GM23338 (cell line): ENCODE measurements at regions not wholly inside any gene's neighbourhood (a gene's known extent, or its start where the extent isn't known, plus 50 kb on each side); places are given as distances from the start of the nearest gene placed in this dataset.

Source experiments
- ATAC-seq: fragments of 200-7000 bp; cut with Tn5 transposase; 3 replicates; pipeline ENCODE4 v1.9.1; 2020
- DNase-seq: peaks from one replicate; pipeline ENCODE4 v3.0.0-alpha.2; 2015; ENCODE audit warnings: low spot score
- H2AFZ ChIP-seq: fragments of 200-600 bp; sonication (generic); 2 replicates; pipeline ENCODE4 v1.8.0; 2016; ENCODE audit warnings: antibody characterized with exemption, mild to moderate bottlenecking, moderate library complexity
- H3F3A ChIP-seq: fragments of 200-600 bp; sonication (generic); replicated peaks from 2 replicates; pipeline ENCODE4 v1.8.0; 2017; ENCODE audit warnings: antibody characterized with exemption, mixed run types, low read depth
- H3K27ac ChIP-seq: fragments of 200-600 bp; sonication (generic); 2 replicates; pipeline ENCODE4 v1.6.1; 2016; ENCODE audit warnings: low read depth
- H3K27me3 ChIP-seq: fragments of 200-600 bp; sonication (generic); 2 replicates; pipeline ENCODE4 v1.8.0; 2016; ENCODE audit warnings: mild to moderate bottlenecking, mixed run types, moderate library complexity; ENCODE audit not compliant: insufficient read depth
- H3K36me3 ChIP-seq: fragments of 200-600 bp; sonication (generic); 2 replicates; pipeline ENCODE4 v1.8.0; 2016; ENCODE audit warnings: mild to moderate bottlenecking; ENCODE audit not compliant: insufficient read depth
- H3K4me1 ChIP-seq: fragments of 200-600 bp; sonication (generic); 2 replicates; pipeline ENCODE4 v1.8.0; 2016; ENCODE audit warnings: mild to moderate bottlenecking, moderate library complexity; ENCODE audit not compliant: insufficient read depth
- H3K4me2 ChIP-seq: fragments of 200-600 bp; sonication (generic); 2 replicates; pipeline ENCODE4 v1.7.1; 2017; ENCODE audit warnings: mixed run types
- H3K4me3 ChIP-seq: fragments of 200-600 bp; sonication (generic); 2 replicates; pipeline ENCODE4 v1.6.1; 2016; ENCODE audit warnings: mixed run types
- H3K79me2 ChIP-seq: fragments of 200-600 bp; sonication (generic); replicated peaks from 2 replicates; pipeline ENCODE4 v1.8.0; 2017; ENCODE audit warnings: mild to moderate bottlenecking; ENCODE audit not compliant: insufficient read depth
- H3K9me2 ChIP-seq: fragments of 200-600 bp; sonication (generic); 2 replicates; pipeline ENCODE4 v1.8.0; 2017; ENCODE audit not compliant: insufficient read depth
- H4K20me1 ChIP-seq: fragments of 200-600 bp; sonication (generic); replicated peaks from 2 replicates; pipeline ENCODE4 v1.8.0; 2017; ENCODE audit warnings: mild to moderate bottlenecking; ENCODE audit not compliant: insufficient read depth
- H3K27ac Mint-ChIP-seq: 2 replicates; pipeline ENCODE4 v1.8.0; 2020; ENCODE audit warnings: inconsistent platforms, mild to moderate bottlenecking, moderate library complexity, mixed read lengths
- H3K27me3 Mint-ChIP-seq: 3 replicates; pipeline ENCODE4 v1.8.0; 2022; ENCODE audit warnings: low read depth, mild to moderate bottlenecking, moderate library complexity, mixed read lengths, inconsistent platforms; ENCODE audit not compliant: insufficient read depth, poor library complexity
- H3K36me3 Mint-ChIP-seq: 3 replicates; pipeline ENCODE4 v1.8.0; 2021; ENCODE audit warnings: low read depth, mild to moderate bottlenecking, inconsistent platforms, moderate library complexity, mixed read lengths
- H3K4me1 Mint-ChIP-seq: 3 replicates; pipeline ENCODE4 v1.8.0; 2020; ENCODE audit warnings: mild to moderate bottlenecking, inconsistent platforms, mixed read lengths
- H3K4me3 Mint-ChIP-seq: 3 replicates; pipeline ENCODE4 v1.8.0; 2021; ENCODE audit warnings: moderate library complexity, mild to moderate bottlenecking, inconsistent platforms, mixed read lengths
- H3K9me3 Mint-ChIP-seq: 3 replicates; pipeline ENCODE4 v1.8.0; 2020; ENCODE audit warnings: moderate library complexity, mild to moderate bottlenecking, inconsistent platforms, mixed read lengths
- CREB1 ChIP-seq: fragments of 250-450 bp; sonication (Bioruptor Pico); IDR thresholded peaks from 2 replicates; pipeline ENCODE4 v1.5.0; 2020; ENCODE audit warnings: low read depth, mild to moderate bottlenecking, moderate library complexity
- EZH2 ChIP-seq: fragments of 200-600 bp; sonication (generic); IDR thresholded peaks from one replicate; pipeline ENCODE4 v1.8.0; 2017; ENCODE audit warnings: antibody characterized with exemption, mild to moderate bottlenecking, low read depth; ENCODE audit not compliant: unreplicated experiment
- EZH2phosphoT487 ChIP-seq: fragments of 200-600 bp; sonication (generic); IDR thresholded peaks from one replicate; pipeline ENCODE4 v1.8.1; 2018; ENCODE audit warnings: antibody characterized with exemption; ENCODE audit not compliant: unreplicated experiment
- JUNB ChIP-seq: IDR thresholded peaks from one replicate; pipeline ENCODE4 v1.6.1; 2016; ENCODE audit warnings: antibody characterized with exemption; ENCODE audit not compliant: unreplicated experiment
- NANOG ChIP-seq: IDR thresholded peaks from 2 replicates; pipeline ENCODE4 v1.6.1; 2016; ENCODE audit warnings: antibody characterized with exemption, borderline replicate concordance
- POLR2AphosphoS5 ChIP-seq: IDR thresholded peaks from 2 replicates; pipeline ENCODE4 v1.6.1; 2016; ENCODE audit warnings: antibody characterized with exemption, low read depth
- STAT1 ChIP-seq: IDR thresholded peaks from one replicate; pipeline ENCODE4 v1.6.1; 2016; ENCODE audit warnings: antibody characterized with exemption; ENCODE audit not compliant: unreplicated experiment
- ZNF114 ChIP-seq: fragments of 250-450 bp; sonication (Bioruptor Pico); IDR thresholded peaks from 2 replicates; pipeline ENCODE4 v1.5.0; 2020; ENCODE audit warnings: mild to moderate bottlenecking, moderate library complexity
- ZNF331 ChIP-seq: fragments of 250-450 bp; sonication (Bioruptor Pico); IDR thresholded peaks from 2 replicates; pipeline ENCODE4 v1.5.0; 2020; ENCODE audit warnings: low read depth, mild to moderate bottlenecking, moderate library complexity
- TF ChIP-seq, protein P1 (sequence below): IDR thresholded peaks from 2 replicates; pipeline ENCODE4 v1.6.1; 2016; ENCODE audit warnings: antibody characterized with exemption
- TF ChIP-seq, protein P2 (sequence below): IDR thresholded peaks from one replicate; pipeline ENCODE4 v1.6.1; 2018; ENCODE audit warnings: antibody characterized with exemption; ENCODE audit not compliant: unreplicated experiment
- TF ChIP-seq, protein P3 (sequence below), 2 experiments: fragments of 200-600 bp in 1 of 2; sonication (generic) in 1 of 2; conservative IDR thresholded peaks; 2 replicates each; pipeline versions ENCODE4 v1.5.1 to v1.6.1; 2016 to 2017; ENCODE audit warnings: antibody characterized with exemption in 2 of 2, low read depth in 2 of 2, mild to moderate bottlenecking in 2 of 2, moderate library complexity in 1 of 2
- TF ChIP-seq, protein P4 (sequence below): fragments of 250-450 bp; sonication (Bioruptor Pico); IDR thresholded peaks from 2 replicates; pipeline ENCODE4 v1.5.0; 2020; ENCODE audit warnings: mild to moderate bottlenecking, moderate library complexity

DNA sequence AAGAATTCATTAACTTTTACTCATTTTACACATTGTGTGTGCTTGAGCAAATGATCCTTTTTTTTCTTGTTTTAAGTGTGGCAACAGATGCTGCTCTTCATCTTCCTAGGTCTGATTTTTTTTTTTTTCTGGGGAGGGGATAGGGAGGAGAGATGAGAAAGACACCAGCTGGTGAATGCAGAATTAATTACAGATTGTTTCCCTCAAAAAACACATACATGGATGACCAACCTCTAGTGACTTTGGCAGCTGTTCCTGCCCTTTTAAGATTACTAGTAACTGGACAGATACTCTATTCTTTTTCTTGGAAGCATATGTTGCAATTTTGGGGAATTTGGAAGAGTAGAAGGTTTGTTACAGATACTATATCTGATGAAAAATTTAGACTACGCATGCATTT lies 103.6 kb upstream of the MYO16 start:
- Histone ChIP-seq H3K4me3 (no peak overlapping the region), H3K4me1 (no peaks in the 10 kb centered on the region), H2AFZ (no peak overlapping the region; the same call in 1 of the 2 replicates), H3K4me2 (no peak overlapping the region), H3K27ac (no peak overlapping the region), H3K27me3 (no peaks in the 10 kb centered on the region), H3F3A (no peaks in the 10 kb centered on the region), H3K79me2 (no peaks in the 10 kb centered on the region), H3K9me2 (no peaks in the 10 kb centered on the region), H4K20me1 (no peaks in the 10 kb centered on the region), H3K36me3 (no peaks in the 10 kb centered on the region)
- ATAC-seq (no peak), DNase-seq (no peak)
- no peaks in the 10 kb centered on the region for H3K36me3 Mint-ChIP-seq
- H3K4me3 Mint-ChIP-seq: no peak overlapping the region
- TF ChIP-seq, protein P1, sequence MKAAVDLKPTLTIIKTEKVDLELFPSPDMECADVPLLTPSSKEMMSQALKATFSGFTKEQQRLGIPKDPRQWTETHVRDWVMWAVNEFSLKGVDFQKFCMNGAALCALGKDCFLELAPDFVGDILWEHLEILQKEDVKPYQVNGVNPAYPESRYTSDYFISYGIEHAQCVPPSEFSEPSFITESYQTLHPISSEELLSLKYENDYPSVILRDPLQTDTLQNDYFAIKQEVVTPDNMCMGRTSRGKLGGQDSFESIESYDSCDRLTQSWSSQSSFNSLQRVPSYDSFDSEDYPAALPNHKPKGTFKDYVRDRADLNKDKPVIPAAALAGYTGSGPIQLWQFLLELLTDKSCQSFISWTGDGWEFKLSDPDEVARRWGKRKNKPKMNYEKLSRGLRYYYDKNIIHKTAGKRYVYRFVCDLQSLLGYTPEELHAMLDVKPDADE: no peak
- TF ChIP-seq, protein P2, sequence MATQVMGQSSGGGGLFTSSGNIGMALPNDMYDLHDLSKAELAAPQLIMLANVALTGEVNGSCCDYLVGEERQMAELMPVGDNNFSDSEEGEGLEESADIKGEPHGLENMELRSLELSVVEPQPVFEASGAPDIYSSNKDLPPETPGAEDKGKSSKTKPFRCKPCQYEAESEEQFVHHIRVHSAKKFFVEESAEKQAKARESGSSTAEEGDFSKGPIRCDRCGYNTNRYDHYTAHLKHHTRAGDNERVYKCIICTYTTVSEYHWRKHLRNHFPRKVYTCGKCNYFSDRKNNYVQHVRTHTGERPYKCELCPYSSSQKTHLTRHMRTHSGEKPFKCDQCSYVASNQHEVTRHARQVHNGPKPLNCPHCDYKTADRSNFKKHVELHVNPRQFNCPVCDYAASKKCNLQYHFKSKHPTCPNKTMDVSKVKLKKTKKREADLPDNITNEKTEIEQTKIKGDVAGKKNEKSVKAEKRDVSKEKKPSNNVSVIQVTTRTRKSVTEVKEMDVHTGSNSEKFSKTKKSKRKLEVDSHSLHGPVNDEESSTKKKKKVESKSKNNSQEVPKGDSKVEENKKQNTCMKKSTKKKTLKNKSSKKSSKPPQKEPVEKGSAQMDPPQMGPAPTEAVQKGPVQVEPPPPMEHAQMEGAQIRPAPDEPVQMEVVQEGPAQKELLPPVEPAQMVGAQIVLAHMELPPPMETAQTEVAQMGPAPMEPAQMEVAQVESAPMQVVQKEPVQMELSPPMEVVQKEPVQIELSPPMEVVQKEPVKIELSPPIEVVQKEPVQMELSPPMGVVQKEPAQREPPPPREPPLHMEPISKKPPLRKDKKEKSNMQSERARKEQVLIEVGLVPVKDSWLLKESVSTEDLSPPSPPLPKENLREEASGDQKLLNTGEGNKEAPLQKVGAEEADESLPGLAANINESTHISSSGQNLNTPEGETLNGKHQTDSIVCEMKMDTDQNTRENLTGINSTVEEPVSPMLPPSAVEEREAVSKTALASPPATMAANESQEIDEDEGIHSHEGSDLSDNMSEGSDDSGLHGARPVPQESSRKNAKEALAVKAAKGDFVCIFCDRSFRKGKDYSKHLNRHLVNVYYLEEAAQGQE: no peak
- TF ChIP-seq ZNF114 (CRISPR knock-in tag) (no peak), EZH2 (no peak), STAT1 (no peak), ZNF331 (CRISPR knock-in tag) (no peak), POLR2AphosphoS5 (no peak), EZH2phosphoT487 (no peak), CREB1 (CRISPR knock-in tag) (no peak), NANOG (no peak), JUNB (no peak)
- TF ChIP-seq, protein P3, sequence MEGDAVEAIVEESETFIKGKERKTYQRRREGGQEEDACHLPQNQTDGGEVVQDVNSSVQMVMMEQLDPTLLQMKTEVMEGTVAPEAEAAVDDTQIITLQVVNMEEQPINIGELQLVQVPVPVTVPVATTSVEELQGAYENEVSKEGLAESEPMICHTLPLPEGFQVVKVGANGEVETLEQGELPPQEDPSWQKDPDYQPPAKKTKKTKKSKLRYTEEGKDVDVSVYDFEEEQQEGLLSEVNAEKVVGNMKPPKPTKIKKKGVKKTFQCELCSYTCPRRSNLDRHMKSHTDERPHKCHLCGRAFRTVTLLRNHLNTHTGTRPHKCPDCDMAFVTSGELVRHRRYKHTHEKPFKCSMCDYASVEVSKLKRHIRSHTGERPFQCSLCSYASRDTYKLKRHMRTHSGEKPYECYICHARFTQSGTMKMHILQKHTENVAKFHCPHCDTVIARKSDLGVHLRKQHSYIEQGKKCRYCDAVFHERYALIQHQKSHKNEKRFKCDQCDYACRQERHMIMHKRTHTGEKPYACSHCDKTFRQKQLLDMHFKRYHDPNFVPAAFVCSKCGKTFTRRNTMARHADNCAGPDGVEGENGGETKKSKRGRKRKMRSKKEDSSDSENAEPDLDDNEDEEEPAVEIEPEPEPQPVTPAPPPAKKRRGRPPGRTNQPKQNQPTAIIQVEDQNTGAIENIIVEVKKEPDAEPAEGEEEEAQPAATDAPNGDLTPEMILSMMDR (conservative IDR thresholded peaks at IDR 0.05; ENCODE audit: low read depth in 2 of 2): no peak
- TF ChIP-seq, protein P4, sequence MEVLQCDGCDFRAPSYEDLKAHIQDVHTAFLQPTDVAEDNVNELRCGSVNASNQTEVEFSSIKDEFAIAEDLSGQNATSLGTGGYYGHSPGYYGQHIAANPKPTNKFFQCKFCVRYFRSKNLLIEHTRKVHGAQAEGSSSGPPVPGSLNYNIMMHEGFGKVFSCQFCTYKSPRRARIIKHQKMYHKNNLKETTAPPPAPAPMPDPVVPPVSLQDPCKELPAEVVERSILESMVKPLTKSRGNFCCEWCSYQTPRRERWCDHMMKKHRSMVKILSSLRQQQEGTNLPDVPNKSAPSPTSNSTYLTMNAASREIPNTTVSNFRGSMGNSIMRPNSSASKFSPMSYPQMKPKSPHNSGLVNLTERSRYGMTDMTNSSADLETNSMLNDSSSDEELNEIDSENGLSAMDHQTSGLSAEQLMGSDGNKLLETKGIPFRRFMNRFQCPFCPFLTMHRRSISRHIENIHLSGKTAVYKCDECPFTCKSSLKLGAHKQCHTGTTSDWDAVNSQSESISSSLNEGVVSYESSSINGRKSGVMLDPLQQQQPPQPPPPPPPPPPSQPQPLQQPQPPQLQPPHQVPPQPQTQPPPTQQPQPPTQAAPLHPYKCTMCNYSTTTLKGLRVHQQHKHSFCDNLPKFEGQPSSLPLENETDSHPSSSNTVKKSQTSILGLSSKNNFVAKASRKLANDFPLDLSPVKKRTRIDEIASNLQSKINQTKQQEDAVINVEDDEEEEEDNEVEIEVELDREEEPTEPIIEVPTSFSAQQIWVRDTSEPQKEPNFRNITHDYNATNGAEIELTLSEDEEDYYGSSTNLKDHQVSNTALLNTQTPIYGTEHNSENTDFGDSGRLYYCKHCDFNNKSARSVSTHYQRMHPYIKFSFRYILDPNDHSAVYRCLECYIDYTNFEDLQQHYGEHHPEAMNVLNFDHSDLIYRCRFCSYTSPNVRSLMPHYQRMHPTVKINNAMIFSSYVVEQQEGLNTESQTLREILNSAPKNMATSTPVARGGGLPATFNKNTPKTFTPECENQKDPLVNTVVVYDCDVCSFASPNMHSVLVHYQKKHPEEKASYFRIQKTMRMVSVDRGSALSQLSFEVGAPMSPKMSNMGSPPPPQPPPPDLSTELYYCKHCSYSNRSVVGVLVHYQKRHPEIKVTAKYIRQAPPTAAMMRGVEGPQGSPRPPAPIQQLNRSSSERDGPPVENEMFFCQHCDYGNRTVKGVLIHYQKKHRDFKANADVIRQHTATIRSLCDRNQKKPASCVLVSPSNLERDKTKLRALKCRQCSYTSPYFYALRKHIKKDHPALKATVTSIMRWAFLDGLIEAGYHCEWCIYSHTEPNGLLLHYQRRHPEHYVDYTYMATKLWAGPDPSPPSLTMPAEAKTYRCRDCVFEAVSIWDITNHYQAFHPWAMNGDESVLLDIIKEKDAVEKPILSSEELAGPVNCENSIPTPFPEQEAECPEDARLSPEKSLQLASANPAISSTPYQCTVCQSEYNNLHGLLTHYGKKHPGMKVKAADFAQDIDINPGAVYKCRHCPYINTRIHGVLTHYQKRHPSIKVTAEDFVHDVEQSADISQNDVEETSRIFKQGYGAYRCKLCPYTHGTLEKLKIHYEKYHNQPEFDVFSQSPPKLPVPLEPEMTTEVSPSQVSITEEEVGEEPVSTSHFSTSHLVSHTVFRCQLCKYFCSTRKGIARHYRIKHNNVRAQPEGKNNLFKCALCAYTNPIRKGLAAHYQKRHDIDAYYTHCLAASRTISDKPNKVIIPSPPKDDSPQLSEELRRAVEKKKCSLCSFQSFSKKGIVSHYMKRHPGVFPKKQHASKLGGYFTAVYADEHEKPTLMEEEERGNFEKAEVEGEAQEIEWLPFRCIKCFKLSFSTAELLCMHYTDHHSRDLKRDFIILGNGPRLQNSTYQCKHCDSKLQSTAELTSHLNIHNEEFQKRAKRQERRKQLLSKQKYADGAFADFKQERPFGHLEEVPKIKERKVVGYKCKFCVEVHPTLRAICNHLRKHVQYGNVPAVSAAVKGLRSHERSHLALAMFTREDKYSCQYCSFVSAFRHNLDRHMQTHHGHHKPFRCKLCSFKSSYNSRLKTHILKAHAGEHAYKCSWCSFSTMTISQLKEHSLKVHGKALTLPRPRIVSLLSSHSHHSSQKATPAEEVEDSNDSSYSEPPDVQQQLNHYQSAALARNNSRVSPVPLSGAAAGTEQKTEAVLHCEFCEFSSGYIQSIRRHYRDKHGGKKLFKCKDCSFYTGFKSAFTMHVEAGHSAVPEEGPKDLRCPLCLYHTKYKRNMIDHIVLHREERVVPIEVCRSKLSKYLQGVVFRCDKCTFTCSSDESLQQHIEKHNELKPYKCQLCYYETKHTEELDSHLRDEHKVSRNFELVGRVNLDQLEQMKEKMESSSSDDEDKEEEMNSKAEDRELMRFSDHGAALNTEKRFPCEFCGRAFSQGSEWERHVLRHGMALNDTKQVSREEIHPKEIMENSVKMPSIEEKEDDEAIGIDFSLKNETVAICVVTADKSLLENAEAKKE: no peak
- peaks cover 4% of the 10 kb centered on the region; the same call in 1 of the 3 replicates for H3K9me3 Mint-ChIP-seq
- no peak overlapping the region for H3K27ac Mint-ChIP-seq
- no peaks in the 10 kb centered on the region for H3K27me3 Mint-ChIP-seq
- H3K4me1 Mint-ChIP-seq: peaks cover 5% of the 10 kb centered on the region
